WI38 (cell line): ENCODE measurements at regions not wholly inside any gene's neighbourhood (a gene's known extent, or its start where the extent isn't known, plus 50 kb on each side); places are given as distances from the start of the nearest gene placed in this dataset.

ENCODE experiments used
- H3K4me3 ChIP-seq: 2 replicates; pipeline ENCODE4 v1.5.1; 2011; ENCODE audit warnings: low read depth, mild to moderate bottlenecking, control low read depth, low read length
- TF ChIP-seq, protein P1 (sequence below): IDR thresholded peaks from 2 replicates; pipeline ENCODE4 v1.5.1; 2012; ENCODE audit warnings: low read depth, mild to moderate bottlenecking, control low read depth, low read length

DNA sequence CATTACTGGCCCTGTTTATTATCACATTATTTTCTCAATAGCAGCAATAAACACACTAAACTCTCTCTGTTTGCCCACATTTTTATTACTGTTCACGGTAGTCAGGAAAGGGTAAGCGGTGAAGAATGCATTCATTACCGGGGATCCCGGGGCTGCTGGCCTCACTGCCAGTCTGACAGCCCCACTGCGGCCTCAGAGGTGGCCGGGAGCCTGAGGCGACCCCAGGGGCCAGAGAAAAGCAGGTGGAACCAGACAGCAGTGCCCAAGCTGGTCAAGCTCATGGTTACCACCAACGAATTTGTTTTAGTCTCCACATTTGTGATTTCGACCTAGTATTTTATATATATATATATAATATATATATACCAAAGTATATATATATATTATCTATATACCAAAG, 127.7 kb downstream of the LRATD1 start:
- no peak overlapping the region for H3K4me3 ChIP-seq
- TF ChIP-seq, protein P1, sequence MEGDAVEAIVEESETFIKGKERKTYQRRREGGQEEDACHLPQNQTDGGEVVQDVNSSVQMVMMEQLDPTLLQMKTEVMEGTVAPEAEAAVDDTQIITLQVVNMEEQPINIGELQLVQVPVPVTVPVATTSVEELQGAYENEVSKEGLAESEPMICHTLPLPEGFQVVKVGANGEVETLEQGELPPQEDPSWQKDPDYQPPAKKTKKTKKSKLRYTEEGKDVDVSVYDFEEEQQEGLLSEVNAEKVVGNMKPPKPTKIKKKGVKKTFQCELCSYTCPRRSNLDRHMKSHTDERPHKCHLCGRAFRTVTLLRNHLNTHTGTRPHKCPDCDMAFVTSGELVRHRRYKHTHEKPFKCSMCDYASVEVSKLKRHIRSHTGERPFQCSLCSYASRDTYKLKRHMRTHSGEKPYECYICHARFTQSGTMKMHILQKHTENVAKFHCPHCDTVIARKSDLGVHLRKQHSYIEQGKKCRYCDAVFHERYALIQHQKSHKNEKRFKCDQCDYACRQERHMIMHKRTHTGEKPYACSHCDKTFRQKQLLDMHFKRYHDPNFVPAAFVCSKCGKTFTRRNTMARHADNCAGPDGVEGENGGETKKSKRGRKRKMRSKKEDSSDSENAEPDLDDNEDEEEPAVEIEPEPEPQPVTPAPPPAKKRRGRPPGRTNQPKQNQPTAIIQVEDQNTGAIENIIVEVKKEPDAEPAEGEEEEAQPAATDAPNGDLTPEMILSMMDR: no peak

- TF ChIP-seq, protein P1: no peak
Observed at GRCh38 chr2:14761118-14761517, 128.6 kb downstream of the LRATD1 start.

DNA sequence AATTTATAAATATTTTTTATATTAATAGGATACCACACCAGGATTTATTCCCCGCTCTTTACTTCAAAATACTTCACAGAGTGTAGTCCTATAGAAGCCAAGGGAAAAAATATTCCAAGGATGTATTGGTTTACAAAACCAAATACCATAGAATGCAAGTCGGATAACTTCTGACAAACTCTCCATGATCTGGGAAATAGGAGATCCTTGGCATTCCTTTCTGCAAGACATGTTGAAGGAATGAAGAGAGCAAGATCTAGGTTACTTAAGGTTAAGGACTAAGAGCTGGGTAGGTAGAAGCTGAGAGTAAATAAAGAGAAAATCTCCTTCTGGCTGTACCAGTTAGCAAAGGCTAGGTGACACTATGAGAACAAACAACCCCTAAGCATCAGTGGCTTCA, 141.2 kb downstream of the LRATD1 start:
- H3K4me3 ChIP-seq: no peak overlapping the region

More at GRCh38 chr2:14761118-14761517, 128.6 kb downstream of the LRATD1 start:
- H3K4me3 ChIP-seq: no peak overlapping the region

DNA sequence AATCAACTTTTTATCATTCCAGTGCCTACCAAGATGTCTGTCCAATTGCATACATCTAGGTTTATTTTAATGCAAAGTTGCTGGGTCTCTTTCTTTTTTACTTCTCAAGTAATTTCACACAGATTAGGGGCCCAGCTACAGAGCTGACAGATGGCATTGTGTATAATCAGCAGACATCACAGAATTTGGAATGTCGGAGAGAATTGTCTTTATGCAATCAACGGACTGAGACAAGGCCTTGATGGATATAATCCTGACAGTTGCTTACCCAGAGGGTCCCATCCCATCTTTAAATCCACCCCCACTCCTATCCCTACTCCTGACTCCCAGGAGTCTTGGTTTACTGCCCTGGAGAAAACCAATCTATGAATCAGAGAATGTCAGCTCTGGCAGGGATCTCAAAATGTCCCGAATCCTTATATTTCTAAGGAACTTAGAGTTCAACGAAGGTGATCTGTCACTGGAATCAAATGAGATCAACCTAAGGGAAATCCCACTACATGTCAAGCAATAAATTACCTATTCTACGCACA, 142.0 kb downstream of the LRATD1 start:
- TF ChIP-seq, protein P1: no peak
- no peak overlapping the region for H3K4me3 ChIP-seq

More for the DNA sequence above, 141.2 kb downstream of the LRATD1 start:
- TF ChIP-seq, protein P1: no peak

DNA sequence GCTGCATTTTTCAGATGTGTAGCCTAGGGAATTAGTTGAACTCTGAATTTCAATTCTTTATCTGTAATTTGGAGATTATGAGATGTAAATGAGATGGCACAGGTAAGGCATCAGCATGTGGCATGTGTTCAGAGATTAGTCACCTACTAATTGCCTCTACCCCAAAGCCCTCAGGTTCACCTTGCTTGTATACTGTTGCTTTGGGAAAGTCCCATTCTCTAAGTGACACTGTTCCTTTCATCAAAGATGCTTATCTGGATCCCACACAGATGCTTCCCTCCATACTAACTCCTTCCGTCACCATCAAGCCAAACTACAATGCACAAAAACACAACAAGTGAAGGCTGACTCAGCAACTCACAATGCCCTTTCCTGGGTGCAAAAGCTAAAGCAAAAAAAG, 143.7 kb downstream of the LRATD1 start:
- TF ChIP-seq, protein P1: no peak
- no peak overlapping the region for H3K4me3 ChIP-seq

- TF ChIP-seq, protein P1: no peak
- no peak overlapping the region for H3K4me3 ChIP-seq
Observed at GRCh38 chr2:14778015-14778414, 145.5 kb downstream of the LRATD1 start.

DNA sequence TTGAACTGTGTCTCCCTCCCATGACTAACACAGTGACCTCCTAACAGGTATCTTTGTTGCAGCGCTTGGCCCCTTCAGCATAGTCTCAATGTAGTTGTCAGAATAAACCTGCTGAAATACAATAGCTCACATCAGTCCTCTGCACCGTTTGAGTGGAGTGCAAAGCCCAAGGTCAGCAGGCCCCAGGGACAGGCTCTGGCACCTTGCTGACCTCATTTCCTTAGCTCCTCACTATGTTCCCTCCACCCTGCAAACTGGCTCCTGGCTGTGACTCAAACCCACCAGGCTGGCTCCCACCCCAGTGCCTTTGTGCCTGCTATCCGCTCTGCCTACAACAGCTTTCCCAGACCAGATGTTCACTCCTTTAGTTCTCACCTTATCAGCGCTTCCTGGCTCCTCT, 146.7 kb downstream of the LRATD1 start:
- H3K4me3 ChIP-seq: no peak overlapping the region

More for the DNA sequence above, 146.7 kb downstream of the LRATD1 start:
- TF ChIP-seq, protein P1: no peak
